ENCODE measurements at regions not wholly inside any gene's neighbourhood (a gene's known extent, or its start where the extent isn't known, plus 50 kb on each side); places are given as distances from the start of the nearest gene placed in this dataset.
"Not testable (repeated sequence)": the region's sequence is repeated elsewhere in the genome, so short reads cannot be mapped to it uniquely, and the experiment has no call there.

GRCh38 chrY:7792431-7792830, 880.9 kb upstream of the AMELY start:
- H3K4me3 ChIP-seq (replicated peaks; ENCODE audit: low read depth, low read length), result no peak overlapping the region
- DNase-seq (ENCODE audit: low read depth), result no peak
- TF ChIP-seq CTCF (IDR thresholded peaks at IDR 0.05; ENCODE audit: low read length, missing control alignments), result no peak

- DNase-seq (ENCODE audit: low read depth), result no peak
- no peak for TF ChIP-seq CTCF (IDR thresholded peaks at IDR 0.05; ENCODE audit: low read length, missing control alignments)
- H3K4me3 ChIP-seq (replicated peaks; ENCODE audit: low read depth, low read length), result no peak overlapping the region
These were observed 869.9 kb upstream of the AMELY start for GRCh38 chrY:7781501-7781900.

GRCh38 chrY:7775436-7775835, 863.9 kb upstream of the AMELY start:
- H3K4me3 ChIP-seq (replicated peaks; ENCODE audit: low read depth, low read length); DNase-seq (ENCODE audit: low read depth): not testable (repeated sequence)

GRCh38 chrY:7771771-7772170, 860.2 kb upstream of the AMELY start:
- H3K4me3 ChIP-seq (replicated peaks; ENCODE audit: low read depth, low read length), result no peak overlapping the region
- no peak for DNase-seq (ENCODE audit: low read depth)
- no peak for TF ChIP-seq CTCF (IDR thresholded peaks at IDR 0.05; ENCODE audit: low read length, missing control alignments)

- TF ChIP-seq CTCF (IDR thresholded peaks at IDR 0.05; ENCODE audit: low read length, missing control alignments), result no peak
- no peak overlapping the region for H3K4me3 ChIP-seq (replicated peaks; ENCODE audit: low read depth, low read length)
- DNase-seq (ENCODE audit: low read depth), result peak; percentile 87
These were observed 858.3 kb upstream of the AMELY start for GRCh38 chrY:7769790-7770375.

- peak; percentile 14 for DNase-seq (ENCODE audit: low read depth)
- H3K4me3 ChIP-seq (replicated peaks; ENCODE audit: low read depth, low read length), result no peak overlapping the region
- TF ChIP-seq CTCF (IDR thresholded peaks at IDR 0.05; ENCODE audit: low read length, missing control alignments), result no peak
These were observed 857.3 kb upstream of the AMELY start for GRCh38 chrY:7768901-7769300.

- no peak for TF ChIP-seq CTCF (IDR thresholded peaks at IDR 0.05; ENCODE audit: low read length, missing control alignments)
- H3K4me3 ChIP-seq (replicated peaks; ENCODE audit: low read depth, low read length), result no peak overlapping the region
- no peak for DNase-seq (ENCODE audit: low read depth)
These were observed 842.2 kb upstream of the AMELY start for GRCh38 chrY:7753711-7754110.
